SU-DHL-6 (cell line): ENCODE measurements at regions not wholly inside any gene's neighbourhood (a gene's known extent, or its start where the extent isn't known, plus 50 kb on each side); places are given as distances from the start of the nearest gene placed in this dataset.

ENCODE experiments used
- EZH2phosphoT487 ChIP-seq: fragments of 200-600 bp; sonication (generic), shearing (Covaris generic); conservative IDR thresholded peaks from 2 replicates; pipeline ENCODE4 v1.6.1; 2018; ENCODE audit warnings: mild to moderate bottlenecking, antibody characterized with exemption, low read length, moderate library complexity, mixed read lengths
- TF ChIP-seq, protein P1 (sequence below): fragments of 200-600 bp; sonication (generic); IDR thresholded peaks from one replicate; pipeline ENCODE4 v1.5.1; 2017; ENCODE audit warnings: antibody characterized with exemption, mild to moderate bottlenecking, low read length, moderate library complexity; ENCODE audit not compliant: insufficient read depth, poor library complexity, severe bottlenecking

DNA sequence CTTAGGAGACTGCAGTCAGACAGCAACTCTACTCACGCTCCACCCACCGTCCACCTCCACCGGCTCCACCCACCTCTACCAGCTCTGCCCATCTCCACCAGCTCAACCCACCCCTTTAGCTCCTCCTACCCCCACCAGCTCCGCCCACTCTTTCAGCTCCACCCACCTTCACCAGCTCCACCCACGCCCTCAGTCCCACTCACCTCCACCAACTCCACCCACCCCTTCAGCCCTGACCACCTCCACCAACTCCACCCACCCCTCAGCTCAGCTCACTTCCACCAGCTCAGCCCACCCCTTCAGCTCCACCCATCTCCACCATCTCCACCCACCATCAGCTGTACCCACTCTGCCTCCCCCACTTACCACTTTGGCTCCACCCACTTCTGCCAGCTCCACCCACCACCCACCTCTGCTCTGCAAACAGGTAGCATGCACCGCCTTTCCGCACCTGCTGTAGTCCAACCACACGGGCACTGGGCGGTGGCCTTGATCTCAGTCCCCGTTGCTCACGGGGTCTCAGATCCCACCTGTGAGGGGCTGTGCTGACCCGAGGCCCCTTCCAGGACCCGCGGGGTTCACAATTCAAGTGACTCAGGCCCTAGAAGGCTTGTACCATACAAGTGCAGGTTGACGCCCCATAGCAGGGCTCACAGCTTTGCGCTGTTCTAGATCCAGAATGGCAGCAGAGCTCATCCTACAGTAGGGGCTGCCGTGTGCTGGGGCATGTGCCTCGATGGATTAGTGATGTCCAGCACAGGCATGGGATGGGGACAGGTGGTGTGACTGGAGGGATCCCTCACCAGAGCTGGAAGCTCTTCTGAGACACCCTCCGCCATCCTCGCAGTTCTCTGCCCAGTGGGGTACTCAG, 77.2 kb upstream of the OTOS start:
- TF ChIP-seq, protein P1, sequence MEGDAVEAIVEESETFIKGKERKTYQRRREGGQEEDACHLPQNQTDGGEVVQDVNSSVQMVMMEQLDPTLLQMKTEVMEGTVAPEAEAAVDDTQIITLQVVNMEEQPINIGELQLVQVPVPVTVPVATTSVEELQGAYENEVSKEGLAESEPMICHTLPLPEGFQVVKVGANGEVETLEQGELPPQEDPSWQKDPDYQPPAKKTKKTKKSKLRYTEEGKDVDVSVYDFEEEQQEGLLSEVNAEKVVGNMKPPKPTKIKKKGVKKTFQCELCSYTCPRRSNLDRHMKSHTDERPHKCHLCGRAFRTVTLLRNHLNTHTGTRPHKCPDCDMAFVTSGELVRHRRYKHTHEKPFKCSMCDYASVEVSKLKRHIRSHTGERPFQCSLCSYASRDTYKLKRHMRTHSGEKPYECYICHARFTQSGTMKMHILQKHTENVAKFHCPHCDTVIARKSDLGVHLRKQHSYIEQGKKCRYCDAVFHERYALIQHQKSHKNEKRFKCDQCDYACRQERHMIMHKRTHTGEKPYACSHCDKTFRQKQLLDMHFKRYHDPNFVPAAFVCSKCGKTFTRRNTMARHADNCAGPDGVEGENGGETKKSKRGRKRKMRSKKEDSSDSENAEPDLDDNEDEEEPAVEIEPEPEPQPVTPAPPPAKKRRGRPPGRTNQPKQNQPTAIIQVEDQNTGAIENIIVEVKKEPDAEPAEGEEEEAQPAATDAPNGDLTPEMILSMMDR, result no peak
- TF ChIP-seq EZH2phosphoT487, result no peak
